BE2C (cell line): ENCODE measurements at regions not wholly inside any gene's neighbourhood (a gene's known extent, or its start where the extent isn't known, plus 50 kb on each side); places are given as distances from the start of the nearest gene placed in this dataset.

ENCODE experiments used
- DNase-seq: peaks from one replicate; pipeline ENCODE4 v3.0.0-alpha.2; 2020
- H3K27me3 ChIP-seq: fragments of 250-450 bp; sonication (Bioruptor Pico); 2 replicates; pipeline ENCODE4 v1.5.1; 2020; ENCODE audit warnings: mild to moderate bottlenecking
- H3K36me3 ChIP-seq: fragments of 250-450 bp; sonication (Bioruptor Pico); 2 replicates; pipeline ENCODE4 v1.5.1; 2020; ENCODE audit warnings: mild to moderate bottlenecking
- H3K4me1 ChIP-seq: fragments of 250-450 bp; sonication (Bioruptor Pico); 2 replicates; pipeline ENCODE4 v1.5.1; 2020
- H3K4me3 ChIP-seq: 2 replicates; pipeline ENCODE4 v1.5.1; 2011; ENCODE audit warnings: low read depth, low read length
- H3K9me3 ChIP-seq: fragments of 250-450 bp; sonication (Bioruptor Pico); 2 replicates; pipeline ENCODE4 v1.5.1; 2020
- CTCF ChIP-seq: IDR thresholded peaks from 2 replicates; pipeline ENCODE4 v1.5.1; 2012; ENCODE audit warnings: mild to moderate bottlenecking, low read depth, low read length

- H3K9me3 ChIP-seq: no peaks in the 10 kb centered on the region
- no peaks in the 10 kb centered on the region for H3K36me3 ChIP-seq
These were observed 90.4 kb upstream of the NDP start for GRCh38 chrX:44063606-44064005.

GRCh38 chrX:44062840-44063239 is 89.7 kb upstream of the NDP start:
- H3K9me3 ChIP-seq: no peaks in the 10 kb centered on the region
- no peak overlapping the region for H3K4me3 ChIP-seq
- TF ChIP-seq CTCF: no peak
- no peaks in the 10 kb centered on the region for H3K27me3 ChIP-seq
- peaks cover 5% of the 10 kb centered on the region for H3K4me1 ChIP-seq
- DNase-seq: no peak
- H3K36me3 ChIP-seq: no peaks in the 10 kb centered on the region

More at GRCh38 chrX:44063606-44064005, 90.4 kb upstream of the NDP start:
- Histone ChIP-seq H3K4me1 (peaks cover 5% of the 10 kb centered on the region), H3K4me3 (no peak overlapping the region), H3K27me3 (no peaks in the 10 kb centered on the region)
- no peak for TF ChIP-seq CTCF
- no peak for DNase-seq

- no peak overlapping the region for H3K4me3 ChIP-seq
- no peaks in the 10 kb centered on the region for H3K36me3 ChIP-seq
- H3K4me1 ChIP-seq: peaks cover 5% of the 10 kb centered on the region
- no peaks in the 10 kb centered on the region for H3K9me3 ChIP-seq
- H3K27me3 ChIP-seq: no peaks in the 10 kb centered on the region
- no peak for TF ChIP-seq CTCF
- no peak for DNase-seq
These were observed 88.9 kb upstream of the NDP start for GRCh38 chrX:44061968-44062614.

- H3K4me3 ChIP-seq: no peak overlapping the region
- H3K36me3 ChIP-seq: no peaks in the 10 kb centered on the region
- no peak for TF ChIP-seq CTCF
- no peaks in the 10 kb centered on the region for H3K9me3 ChIP-seq
- no peak for DNase-seq
- H3K4me1 ChIP-seq: peaks cover 5% of the 10 kb centered on the region
- no peaks in the 10 kb centered on the region for H3K27me3 ChIP-seq
These were observed 87.0 kb upstream of the NDP start for GRCh38 chrX:44060221-44060620.

- no peak for TF ChIP-seq CTCF
- no peak overlapping the region for H3K4me3 ChIP-seq
- H3K9me3 ChIP-seq: no peaks in the 10 kb centered on the region
- H3K27me3 ChIP-seq: no peaks in the 10 kb centered on the region
- no peaks in the 10 kb centered on the region for H3K36me3 ChIP-seq
- DNase-seq: no peak
- H3K4me1 ChIP-seq: peaks cover 5% of the 10 kb centered on the region
These were observed 85.1 kb upstream of the NDP start for GRCh38 chrX:44058339-44058738.

- TF ChIP-seq CTCF: no peak
- no peak for DNase-seq
- Histone ChIP-seq H3K4me1 (no peaks in the 10 kb centered on the region), H3K27me3 (no peaks in the 10 kb centered on the region), H3K36me3 (no peaks in the 10 kb centered on the region), H3K9me3 (no peaks in the 10 kb centered on the region), H3K4me3 (no peak overlapping the region)
These were observed 82.4 kb upstream of the NDP start for GRCh38 chrX:44055638-44056037.
